8988T (cell line): ENCODE measurements at regions not wholly inside any gene's neighbourhood (a gene's known extent, or its start where the extent isn't known, plus 50 kb on each side); places are given as distances from the start of the nearest gene placed in this dataset.

Experiments used
- DNase-seq: peaks from one replicate; pipeline ENCODE4 v3.0.0; 2011

DNA sequence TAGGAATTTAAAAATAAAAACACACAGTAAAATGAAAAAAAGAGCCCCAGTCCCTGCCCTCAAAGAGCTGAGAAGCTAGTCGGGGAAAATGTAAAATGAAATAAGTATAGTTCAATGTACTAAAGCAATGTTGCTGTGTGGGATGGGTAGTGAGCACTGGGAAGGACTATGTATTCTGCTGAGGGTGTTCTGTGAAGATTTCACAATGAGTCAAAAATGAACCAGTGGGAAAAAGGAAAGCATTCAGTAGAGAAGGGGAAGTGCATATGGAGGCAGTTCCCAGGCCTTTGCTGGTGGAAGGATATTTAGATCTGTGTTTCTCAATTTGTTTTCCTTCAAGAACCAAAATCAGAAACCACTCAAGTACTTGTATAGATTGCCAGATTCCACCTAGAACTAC lies 1094.7 kb upstream of the KLHL29 start:
- no peak for DNase-seq

DNA sequence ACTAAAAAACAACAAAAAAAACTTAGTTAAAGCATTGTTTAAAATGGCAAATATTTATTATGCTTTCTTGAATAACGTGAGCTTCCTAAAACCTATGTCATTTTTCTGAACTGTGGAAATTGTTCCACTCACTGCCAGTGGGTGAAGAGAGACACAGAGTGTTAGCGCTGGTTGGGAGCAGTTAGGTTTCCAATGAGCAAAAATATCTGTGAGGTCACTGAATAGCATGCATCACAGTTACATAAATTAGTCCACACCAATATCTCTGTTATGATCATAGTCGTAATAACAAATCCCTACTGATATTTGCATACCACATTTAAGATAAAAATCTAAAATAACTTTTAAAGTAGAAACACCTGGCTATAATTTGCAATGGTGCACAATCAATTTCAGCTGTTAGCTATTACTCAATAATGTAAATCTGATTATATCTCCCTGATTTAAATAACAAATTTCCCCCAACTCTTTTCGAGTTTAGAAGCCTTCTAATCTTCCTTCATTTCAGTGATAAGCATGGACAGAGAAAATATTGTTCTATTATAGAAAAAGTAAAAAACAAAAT lies 1094.0 kb upstream of the KLHL29 start:
- no peak for DNase-seq

GRCh38 chr2:22301228-22301627 lies 1083.8 kb upstream of the KLHL29 start:
- no peak for DNase-seq

DNA sequence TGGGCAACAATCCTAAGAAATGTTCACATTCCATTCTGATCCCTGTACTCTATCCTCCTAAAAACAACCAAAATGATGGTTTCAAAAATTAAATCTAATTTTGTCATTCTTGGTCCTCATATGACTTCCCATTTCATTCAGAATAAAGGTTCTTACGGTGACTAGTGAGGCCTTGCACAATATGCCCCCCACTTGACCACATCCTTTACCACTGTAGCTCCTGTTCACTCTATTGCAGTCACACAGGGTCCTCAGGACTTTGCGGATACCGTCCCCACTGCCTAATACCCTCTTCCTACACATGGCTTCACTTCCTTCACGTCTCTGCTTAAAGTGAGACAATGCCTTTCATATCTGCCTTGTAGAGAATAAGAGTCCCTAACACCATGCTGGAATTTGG lies 1058.7 kb upstream of the KLHL29 start:
- no peak for DNase-seq

GRCh38 chr2:22329211-22330154 lies 1055.5 kb upstream of the KLHL29 start:
- no peak for DNase-seq

DNA sequence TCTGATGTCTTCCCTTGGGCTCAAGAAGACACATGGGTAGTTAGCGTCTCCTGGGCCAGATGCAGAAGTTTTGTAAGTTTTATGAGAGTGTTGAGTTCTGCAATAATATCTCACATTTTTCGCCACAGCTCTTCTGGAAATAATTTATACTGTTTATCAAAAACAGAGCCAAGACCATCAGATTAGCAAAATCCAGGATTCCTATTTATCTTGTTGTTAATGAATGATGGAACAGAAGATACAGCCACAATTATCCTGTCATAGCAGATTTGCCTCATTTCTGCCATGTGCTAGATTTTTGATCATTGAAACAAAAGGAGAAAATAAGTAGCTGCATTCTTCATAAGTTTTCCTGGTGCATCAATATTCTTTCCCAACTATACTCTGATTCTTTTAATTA lies 1048.6 kb upstream of the KLHL29 start:
- DNase-seq, result no peak

DNA sequence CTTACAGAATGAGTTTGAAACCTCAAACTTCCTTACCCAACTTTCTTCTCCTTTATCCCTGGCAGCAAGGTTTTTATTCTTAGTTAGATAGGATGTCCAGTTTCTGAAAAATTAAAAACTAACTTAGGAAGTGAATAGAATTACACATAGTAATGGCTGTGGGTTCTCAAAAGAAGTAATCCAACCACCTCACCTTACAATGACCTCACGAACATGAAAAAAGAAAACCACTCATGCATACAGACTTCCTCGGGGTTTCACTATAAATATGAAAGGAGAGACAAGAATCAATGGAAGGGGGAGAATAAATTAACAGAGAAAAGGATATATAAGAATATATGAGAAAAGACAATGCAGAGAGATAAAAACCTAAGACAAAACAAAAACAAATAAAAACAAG lies 1044.3 kb upstream of the KLHL29 start:
- DNase-seq, result no peak

- no peak for DNase-seq
These were observed 1037.7 kb upstream of the KLHL29 start for GRCh38 chr2:22347306-22347705.

DNA sequence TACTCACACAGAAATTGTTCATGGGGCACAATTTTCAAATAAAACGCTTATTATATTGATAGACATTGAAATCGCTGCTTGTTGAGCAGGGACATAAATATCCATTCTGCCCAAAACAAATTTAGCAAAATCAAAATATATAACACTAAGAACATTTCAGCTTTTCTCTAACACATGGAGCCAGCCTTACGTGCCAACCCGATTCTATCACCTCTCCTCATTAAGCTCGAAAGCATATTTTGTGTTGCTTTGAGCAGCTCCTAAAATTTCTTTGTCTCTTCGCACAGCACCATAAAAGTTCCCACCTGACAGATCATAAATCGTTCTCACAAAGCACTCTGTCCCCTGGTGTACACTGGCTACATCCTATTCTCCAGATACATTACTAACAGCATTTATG lies 1034.4 kb upstream of the KLHL29 start:
- DNase-seq, result no peak

DNA sequence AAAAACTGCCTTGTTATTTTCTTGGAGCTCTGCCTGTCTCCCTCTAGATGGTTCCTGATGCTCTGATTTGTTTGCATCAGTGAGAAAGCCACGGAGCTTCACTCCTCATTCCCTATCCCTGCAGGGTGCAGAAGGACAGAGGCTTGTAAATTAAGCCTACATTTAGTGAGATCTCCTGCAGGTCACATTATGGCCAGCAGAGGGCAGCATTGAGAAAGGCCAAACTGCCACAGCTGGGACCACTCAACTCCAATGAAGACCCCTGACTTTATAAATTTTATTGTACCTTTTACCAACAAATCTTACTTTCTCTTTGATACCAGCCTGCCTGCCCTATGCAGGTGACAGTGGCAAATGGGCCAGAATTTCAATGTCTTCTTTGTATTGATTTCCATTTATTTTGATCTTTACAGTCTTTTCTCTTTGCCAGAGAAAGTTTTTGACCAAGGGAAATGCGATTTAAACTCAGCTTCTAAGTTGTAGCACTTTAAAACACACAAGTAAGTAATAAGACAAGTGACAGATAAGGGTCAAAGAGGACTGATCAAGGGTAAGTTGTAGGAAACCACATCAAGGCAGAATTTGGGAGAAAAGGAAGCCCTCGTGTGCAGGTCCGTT lies 1029.1 kb upstream of the KLHL29 start:
- no peak for DNase-seq

DNA sequence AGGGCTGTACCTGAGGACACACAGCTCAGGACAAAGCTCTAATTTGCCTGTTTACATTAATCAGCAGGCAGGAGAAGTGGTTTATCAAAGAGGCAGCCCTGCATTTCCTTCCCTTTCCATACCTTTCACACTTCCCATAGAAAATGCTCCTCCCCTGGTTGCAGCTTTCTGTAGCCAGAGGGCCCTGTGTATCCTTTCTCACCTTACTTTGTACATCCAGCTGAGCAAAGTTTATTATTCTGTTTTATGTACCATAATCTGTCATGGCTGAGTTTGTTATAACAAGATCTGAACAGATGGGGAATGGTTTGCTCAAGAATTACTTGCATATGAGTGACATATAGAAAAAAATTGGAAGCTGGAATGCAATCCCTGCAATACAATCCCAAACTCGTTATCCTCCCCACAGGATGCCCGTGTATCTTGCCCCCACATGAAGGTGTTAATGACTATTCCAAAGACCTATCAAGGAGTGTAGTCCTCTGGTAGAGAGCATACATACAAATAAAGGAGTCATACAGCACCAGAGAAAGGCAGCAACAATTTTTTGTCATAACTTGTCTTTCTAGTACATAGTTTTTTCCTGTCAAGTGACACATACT lies 1025.8 kb upstream of the KLHL29 start:
- DNase-seq, result no peak

DNA sequence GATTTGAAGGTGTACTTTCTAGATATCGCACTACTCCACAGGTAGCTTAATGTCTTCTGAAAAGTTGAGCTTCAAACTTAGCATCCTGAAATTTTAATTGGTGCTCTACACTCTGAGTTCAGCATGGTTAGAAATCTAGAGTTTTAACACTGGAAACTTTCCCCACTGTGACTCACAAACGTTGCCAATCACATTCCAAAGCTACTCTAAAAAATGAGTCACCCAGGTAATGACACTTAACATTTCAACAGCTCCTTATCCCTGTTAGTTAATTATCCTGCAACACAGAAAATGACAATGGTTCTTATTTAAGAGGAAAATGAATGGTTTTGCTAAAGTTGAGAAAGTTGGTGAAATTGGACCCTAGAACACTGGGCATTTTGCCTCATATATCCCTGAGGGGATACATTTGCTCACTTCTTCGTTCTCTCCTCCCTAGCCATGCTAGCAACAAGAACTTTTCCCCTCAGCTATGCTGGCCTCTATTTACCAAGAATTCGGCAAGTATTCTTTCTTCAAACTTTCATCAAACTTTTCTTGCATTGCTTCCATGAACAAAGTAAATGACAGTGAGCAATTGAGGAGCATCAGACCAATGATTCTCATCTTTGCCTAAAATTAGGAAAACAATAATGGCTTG lies 1024.1 kb upstream of the KLHL29 start:
- DNase-seq, result no peak

DNA sequence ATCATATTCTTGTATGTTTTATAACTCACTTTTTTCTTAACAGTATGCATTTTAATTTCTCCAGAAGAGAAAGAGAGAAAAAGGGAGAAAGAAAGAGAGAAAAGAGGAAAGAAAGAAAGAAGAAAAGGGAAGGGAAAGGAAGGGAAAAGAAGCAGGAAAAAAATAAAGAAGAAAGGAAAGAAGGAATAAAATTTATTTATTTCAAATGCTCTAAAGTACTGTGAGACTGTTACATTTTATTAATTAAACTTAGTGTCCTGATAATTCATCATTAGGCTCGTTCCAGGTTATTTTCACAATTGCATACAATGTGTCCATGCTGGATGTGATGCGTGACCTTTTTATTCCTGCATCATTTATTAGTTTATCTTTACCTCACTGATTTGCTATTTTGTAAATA lies 1023.4 kb upstream of the KLHL29 start:
- no peak for DNase-seq

DNA sequence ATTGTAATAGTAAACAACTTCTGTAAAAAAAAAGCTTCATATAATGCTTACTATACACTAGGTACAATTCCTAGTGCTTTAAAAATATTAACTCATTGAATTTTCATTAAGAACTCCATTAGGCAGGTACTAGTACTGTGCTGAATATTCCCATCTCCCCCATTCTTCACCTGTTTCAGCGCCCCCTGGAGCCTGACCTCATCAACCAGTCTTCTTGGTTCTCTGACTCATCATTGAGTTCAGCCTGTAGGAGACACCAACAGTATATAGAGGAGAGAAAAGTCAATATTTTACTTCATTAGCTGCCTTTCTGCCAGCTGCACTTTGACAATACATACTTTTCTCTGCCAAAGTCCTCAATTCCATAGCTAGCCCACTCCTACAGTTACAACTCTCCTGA lies 1009.9 kb upstream of the KLHL29 start:
- no peak for DNase-seq

DNA sequence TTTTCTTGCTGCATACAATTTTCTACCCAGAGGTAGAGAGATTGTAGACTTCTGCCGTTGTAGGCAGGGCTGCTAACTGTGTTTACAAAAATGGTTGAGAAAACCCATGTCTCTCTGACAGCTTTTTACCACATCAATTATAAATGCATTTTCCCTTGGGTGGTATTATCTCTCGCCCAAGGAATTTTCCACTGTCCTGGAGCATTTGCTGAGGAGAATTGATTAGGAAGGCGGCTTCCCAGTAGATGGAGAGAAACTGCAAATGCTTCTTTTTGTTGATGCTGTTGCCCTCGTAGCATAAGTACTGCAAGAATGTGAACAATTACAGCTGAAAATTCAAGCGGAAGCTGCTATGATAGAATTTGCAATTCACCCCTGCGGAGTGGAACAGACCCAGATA lies 1007.7 kb upstream of the KLHL29 start:
- DNase-seq, result no peak

DNA sequence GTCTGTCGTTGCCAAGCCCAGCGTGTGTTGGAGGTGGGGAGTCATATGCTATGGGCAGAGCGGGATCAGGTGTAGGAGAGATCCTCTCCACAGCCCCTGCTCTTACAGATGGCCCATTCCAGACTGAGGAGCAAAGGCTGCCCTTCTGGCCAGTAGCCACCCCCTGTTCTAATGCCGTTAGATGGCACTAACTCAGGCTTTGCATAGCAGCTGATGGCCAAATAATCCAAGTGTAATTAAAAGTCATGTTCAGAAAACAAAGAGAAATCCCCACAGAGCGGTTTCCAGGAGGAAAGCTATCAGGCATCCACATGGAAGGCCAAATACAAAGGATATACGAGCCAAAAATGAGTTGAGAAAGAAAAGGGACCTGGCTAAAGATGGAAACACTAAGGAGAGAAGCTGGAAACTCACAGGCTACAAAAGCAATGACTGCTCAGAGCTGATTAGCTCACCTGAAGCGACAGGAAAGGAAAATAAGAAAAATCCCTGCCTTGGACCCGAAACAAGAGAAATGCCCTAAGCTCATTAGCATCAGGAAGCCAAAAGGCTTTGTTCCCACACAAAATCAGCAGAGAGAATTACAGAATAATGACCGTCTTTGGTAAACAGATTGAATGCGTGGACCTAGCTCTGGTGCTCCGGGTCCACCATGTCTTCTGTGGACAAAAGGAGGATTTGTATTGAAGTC lies 1002.4 kb upstream of the KLHL29 start:
- no peak for DNase-seq

DNA sequence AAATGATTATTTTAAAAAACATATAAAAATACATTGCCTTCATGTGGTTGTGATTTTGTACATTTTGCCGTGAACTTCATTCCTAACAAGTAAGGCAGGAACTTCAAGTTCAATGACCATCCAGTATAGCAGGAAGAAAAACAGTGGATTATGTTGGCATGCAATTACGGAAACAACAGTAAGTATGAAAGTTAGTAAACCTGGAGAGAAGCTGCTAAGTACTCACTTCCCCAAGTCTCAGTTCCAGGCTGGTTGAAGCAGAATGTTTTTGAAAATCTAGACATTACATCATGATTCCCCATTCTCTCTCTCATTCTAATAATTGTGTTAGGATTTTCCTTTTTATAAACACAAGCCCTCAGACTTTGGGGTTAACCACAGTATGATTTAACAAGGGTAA lies 987.1 kb upstream of the KLHL29 start:
- DNase-seq, result no peak

- no peak for DNase-seq
These were observed 981.2 kb upstream of the KLHL29 start for GRCh38 chr2:22403748-22404147.

- DNase-seq, result no peak
These were observed 978.4 kb upstream of the KLHL29 start for GRCh38 chr2:22406625-22407024.

GRCh38 chr2:22420076-22420475 lies 964.9 kb upstream of the KLHL29 start:
- no peak for DNase-seq

DNA sequence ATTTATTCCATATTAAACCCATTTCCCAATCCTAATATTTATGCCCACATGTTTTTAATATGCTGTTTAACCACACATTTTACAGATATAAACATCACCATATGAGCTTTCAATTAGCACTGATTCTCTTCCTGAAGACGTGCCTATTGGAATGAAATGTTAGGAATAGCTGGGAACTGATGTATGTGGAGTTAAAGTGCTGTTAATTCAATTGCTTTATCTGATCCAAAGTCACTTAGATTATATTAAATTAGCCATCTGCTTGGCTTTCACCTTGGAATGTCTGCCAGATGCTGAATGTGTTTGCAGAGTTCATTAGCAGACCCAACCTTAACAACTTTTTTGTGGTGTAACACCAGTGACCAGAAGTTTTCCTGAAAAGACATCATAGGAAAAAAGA lies 942.9 kb upstream of the KLHL29 start:
- no peak for DNase-seq

DNA sequence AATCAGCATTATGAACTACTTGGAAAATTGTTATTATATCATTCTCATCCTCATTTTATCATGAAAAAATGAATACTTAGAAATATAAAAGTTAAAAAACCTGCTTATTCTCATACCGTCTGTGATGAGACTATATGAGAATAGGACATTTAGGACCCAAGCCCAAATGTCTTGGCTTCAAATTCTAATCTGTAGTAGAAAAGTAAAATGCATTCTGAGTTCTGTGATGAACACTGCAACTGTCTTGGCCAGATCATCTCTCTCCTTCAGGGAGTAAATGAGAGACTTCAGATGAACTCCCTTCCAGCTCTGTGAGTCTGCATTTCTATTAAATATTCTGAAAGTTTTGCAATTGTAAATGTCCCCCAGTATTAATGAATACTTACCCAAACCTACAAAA lies 940.7 kb upstream of the KLHL29 start:
- DNase-seq, result no peak

DNA sequence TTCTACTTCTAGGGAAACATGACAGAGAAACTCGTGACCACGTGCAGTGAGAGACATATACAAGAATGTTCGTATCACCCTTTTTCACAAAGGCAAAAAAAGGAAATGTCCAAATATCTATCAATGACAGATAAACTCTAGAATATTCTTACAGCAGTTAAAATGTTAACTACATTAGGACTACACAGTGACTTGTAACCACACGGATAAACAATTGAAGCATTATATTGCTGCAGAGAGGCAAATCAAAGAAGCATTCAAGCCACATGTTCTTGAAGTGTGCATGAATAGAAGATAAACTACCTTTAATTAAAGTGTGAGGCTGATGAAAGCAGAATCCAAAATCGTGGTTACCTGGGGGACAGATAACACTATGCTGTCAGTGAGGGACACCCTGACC lies 935.3 kb upstream of the KLHL29 start:
- DNase-seq, result no peak
